ENCODE measurements at regions not wholly inside any gene's neighbourhood (a gene's known extent, or its start where the extent isn't known, plus 50 kb on each side); places are given as distances from the start of the nearest gene placed in this dataset.
"Not testable (repeated sequence)": the region's sequence is repeated elsewhere in the genome, so short reads cannot be mapped to it uniquely, and the experiment has no call there.

GRCh38 chr13:111646456-111646855 lies 326.0 kb downstream of the TEX29 start:
- no peak for DNase-seq

GRCh38 chr13:111648885-111649284 lies 328.4 kb downstream of the TEX29 start:
- no peak for DNase-seq

- DNase-seq, result no peak
Measured at GRCh38 chr13:111650626-111651025, 330.2 kb downstream of the TEX29 start.

GRCh38 chr13:111652676-111653075 lies 332.2 kb downstream of the TEX29 start:
- no peak for DNase-seq

- DNase-seq, result no peak
Measured at GRCh38 chr13:111654531-111654930, 334.1 kb downstream of the TEX29 start.

- DNase-seq, result no peak
Measured at GRCh38 chr13:111656439-111656838, 336.0 kb downstream of the TEX29 start.

- no peak for DNase-seq
Measured at GRCh38 chr13:111657013-111657412, 336.6 kb downstream of the TEX29 start.

GRCh38 chr13:111658145-111659100 lies 338.0 kb downstream of the TEX29 start:
- no peak for DNase-seq

GRCh38 chr13:111659219-111659775 lies 338.9 kb downstream of the TEX29 start:
- no peak for DNase-seq

- DNase-seq, result no peak
Measured at GRCh38 chr13:111659842-111660241, 339.4 kb downstream of the TEX29 start.

GRCh38 chr13:111661052-111661451 lies 340.6 kb downstream of the TEX29 start:
- no peak for DNase-seq

- no peak for DNase-seq
Measured at GRCh38 chr13:111661776-111662175, 341.3 kb downstream of the TEX29 start.

- no peak for DNase-seq
Measured at GRCh38 chr13:111662451-111662850, 342.0 kb downstream of the TEX29 start.

GRCh38 chr13:111662895-111663294 lies 342.5 kb downstream of the TEX29 start:
- no peak for DNase-seq

- no peak for DNase-seq
Measured at GRCh38 chr13:111663505-111663904, 343.1 kb downstream of the TEX29 start.

GRCh38 chr13:111663953-111664421 lies 343.5 kb downstream of the TEX29 start:
- no peak for DNase-seq

GRCh38 chr13:111664696-111665095 lies 344.3 kb downstream of the TEX29 start:
- no peak for DNase-seq

GRCh38 chr13:111665691-111666095 lies 345.3 kb downstream of the TEX29 start:
- DNase-seq, result no peak

- DNase-seq, result no peak
Measured at GRCh38 chr13:111666164-111666776, 345.8 kb downstream of the TEX29 start.

- DNase-seq, result no peak
Measured at GRCh38 chr13:111667757-111668156, 347.3 kb downstream of the TEX29 start.

GRCh38 chr13:111668451-111668850 lies 348.0 kb downstream of the TEX29 start:
- no peak for DNase-seq

GRCh38 chr13:111672198-111672597 lies 351.8 kb downstream of the TEX29 start:
- not testable (repeated sequence) for DNase-seq

GRCh38 chr13:111678120-111678882 lies 357.9 kb downstream of the TEX29 start:
- not testable (repeated sequence) for DNase-seq
